Neuronal stem cell (in vitro differentiated cells): ENCODE measurements at regions not wholly inside any gene's neighbourhood (a gene's known extent, or its start where the extent isn't known, plus 50 kb on each side); places are given as distances from the start of the nearest gene placed in this dataset.
"Not testable (repeated sequence)": the region's sequence is repeated elsewhere in the genome, so short reads cannot be mapped to it uniquely, and the experiment has no call there.

ENCODE experiments used
- DNase-seq: peaks from one replicate; pipeline ENCODE4 v3.0.0-alpha.2; 2013; ENCODE audit warnings: low spot score
- H2AFZ ChIP-seq: one replicate; pipeline ENCODE4 v1.6.1; 2013; ENCODE audit warnings: mild to moderate bottlenecking, low read length, inconsistent platforms
- H2AK5ac ChIP-seq: 2 replicates; pipeline ENCODE4 v1.6.1; 2013; ENCODE audit warnings: low read depth, mild to moderate bottlenecking, inconsistent platforms, low read length, moderate library complexity, mixed read lengths
- H2BK120ac ChIP-seq: 2 replicates; pipeline ENCODE4 v1.6.1; 2013; ENCODE audit warnings: low read depth, mild to moderate bottlenecking, inconsistent platforms, low read length, moderate library complexity, mixed read lengths
- H2BK12ac ChIP-seq: one replicate; pipeline ENCODE4 v1.6.1; 2013; ENCODE audit warnings: low read length, inconsistent platforms
- H2BK15ac ChIP-seq: 2 replicates; pipeline ENCODE4 v1.6.1; 2013; ENCODE audit warnings: mild to moderate bottlenecking, low read length, inconsistent platforms, mixed read lengths
- H2BK5ac ChIP-seq: one replicate; pipeline ENCODE4 v1.6.1; 2013; ENCODE audit warnings: inconsistent platforms, mild to moderate bottlenecking, low read length, moderate library complexity
- H3K14ac ChIP-seq: one replicate; pipeline ENCODE4 v1.6.1; 2013; ENCODE audit warnings: low read length, inconsistent platforms
- H3K18ac ChIP-seq: 2 replicates; pipeline ENCODE4 v1.6.1; 2013; ENCODE audit warnings: low read length, inconsistent platforms
- H3K23ac ChIP-seq: 2 replicates; pipeline ENCODE4 v1.6.1; 2013; ENCODE audit warnings: low read depth, mild to moderate bottlenecking, mixed read lengths, low read length, inconsistent platforms; ENCODE audit not compliant: poor library complexity
- H3K27ac ChIP-seq: replicated peaks from 3 replicates; pipeline ENCODE4 v1.5.1; 2013; ENCODE audit warnings: low read length, inconsistent platforms
- H3K27me3 ChIP-seq, 3 experiments: 2 replicates each; pipeline ENCODE4 v1.6.1; 2013; ENCODE audit warnings: low read length in 3 of 3, mild to moderate bottlenecking in 2 of 3, inconsistent platforms in 1 of 3, low read depth in 1 of 3, mixed read lengths in 1 of 3, moderate library complexity in 1 of 3; ENCODE audit not compliant: control insufficient read depth in 3 of 3, insufficient read depth in 3 of 3
- H3K36me3 ChIP-seq, 2 donors: replicated peaks in 1 of 2; 2 replicates each; pipeline ENCODE4 v1.6.1; 2013; ENCODE audit warnings: low read length in 2 of 2; ENCODE audit not compliant: control insufficient read depth in 2 of 2, insufficient read depth in 2 of 2
- H3K4ac ChIP-seq: 2 replicates; pipeline ENCODE4 v1.6.1; 2013; ENCODE audit warnings: inconsistent platforms, mild to moderate bottlenecking, low read length, moderate library complexity
- H3K4me1 ChIP-seq, 2 donors: 1 replicate in 1 of 2; 2 replicates in 1 of 2; pipeline ENCODE4 v1.6.1; 2013; ENCODE audit warnings: low read length in 2 of 2, low read depth in 1 of 2; ENCODE audit not compliant: control insufficient read depth in 2 of 2, insufficient read depth in 1 of 2
- H3K4me2 ChIP-seq: one replicate; pipeline ENCODE4 v1.6.1; 2013; ENCODE audit warnings: mild to moderate bottlenecking, low read length, inconsistent platforms; ENCODE audit not compliant: insufficient read depth, poor library complexity, severe bottlenecking
- H3K4me3 ChIP-seq, 2 donors: 2 replicates each; pipeline ENCODE4 v1.5.1; 2013; ENCODE audit warnings: low read length in 2 of 2, mild to moderate bottlenecking in 2 of 2, inconsistent platforms in 1 of 2, moderate library complexity in 1 of 2
- H3K79me1 ChIP-seq: one replicate; pipeline ENCODE4 v1.6.1; 2013; ENCODE audit warnings: low read depth, mild to moderate bottlenecking, inconsistent platforms, low read length, moderate library complexity
- H3K9ac ChIP-seq: one replicate; pipeline ENCODE4 v1.6.1; 2013; ENCODE audit warnings: mild to moderate bottlenecking, low read depth, low read length, inconsistent platforms; ENCODE audit not compliant: poor library complexity
- H3K9me3 ChIP-seq, 2 donors: replicated peaks in 1 of 2; 2 replicates each; pipeline versions ENCODE3 to v1.6.1; 2013; ENCODE audit warnings: low read length in 2 of 2, mild to moderate bottlenecking in 2 of 2, inconsistent platforms in 1 of 2, low read depth in 1 of 2, mixed read lengths in 1 of 2, moderate library complexity in 1 of 2; ENCODE audit not compliant: control insufficient read depth in 2 of 2, insufficient read depth in 1 of 2
- H4K8ac ChIP-seq: one replicate; pipeline ENCODE4 v1.6.1; 2013; ENCODE audit warnings: low read depth, mild to moderate bottlenecking, inconsistent platforms, low read length, moderate library complexity
- H4K91ac ChIP-seq: one replicate; pipeline ENCODE4 v1.6.1; 2013; ENCODE audit warnings: low read length, low read depth, mild to moderate bottlenecking, inconsistent platforms; ENCODE audit not compliant: poor library complexity
- whole genome bisulfite sequencing, 2 donors: extraction: QIAGEN DNeasy Blood & Tissue Kit; methylation state at CpG; one replicate each; pipeline ENCODE4 v1.1.7; 2013; ENCODE audit warnings: missing lambda C conversion rate in 2 of 2, mixed read lengths in 1 of 2; ENCODE audit not compliant: insufficient read length in 2 of 2, insufficient replicate concordance in 1 of 2; ENCODE audit errors: extremely low coverage in 2 of 2; 5-methylcytosine and 5-hydroxymethylcytosine counted together

DNA sequence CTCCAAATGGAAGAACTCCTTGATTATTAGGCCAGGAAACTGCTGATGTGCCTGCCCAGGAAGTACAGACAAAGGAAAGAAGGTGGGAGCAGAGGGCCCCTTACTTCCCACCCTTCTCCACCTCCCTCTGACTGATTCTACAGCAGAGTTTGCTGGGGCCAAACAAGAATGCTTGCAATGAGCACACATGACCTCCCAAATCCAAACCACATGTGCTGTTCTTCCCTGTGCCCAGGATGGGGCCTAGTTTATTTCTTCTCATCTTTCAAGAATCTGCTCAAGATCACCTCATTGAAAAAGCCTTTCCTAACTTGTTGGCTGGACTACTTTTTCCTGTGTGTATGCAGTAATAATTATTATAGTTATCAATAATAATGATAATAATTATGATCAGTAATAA lies 286.1 kb downstream of the RAB38 start:
- no peak overlapping the region for H3K4me3 ChIP-seq
- no peaks in the 10 kb centered on the region for H3K36me3 ChIP-seq
- H2AFZ ChIP-seq: no peak overlapping the region
- no peak overlapping the region for H2BK120ac ChIP-seq
- H3K27me3 ChIP-seq: no peaks in the 10 kb centered on the region
- no peak overlapping the region for H2AK5ac ChIP-seq
- no peak overlapping the region for H3K14ac ChIP-seq
- no peak for DNase-seq
- no peak overlapping the region for H4K8ac ChIP-seq
- H4K91ac ChIP-seq: no peak overlapping the region
- no peak overlapping the region for H3K4ac ChIP-seq
- no peak overlapping the region for H3K27ac ChIP-seq
- H3K9ac ChIP-seq: no peak overlapping the region
- H2BK5ac ChIP-seq: no peak overlapping the region
- no peak overlapping the region for H2BK12ac ChIP-seq
- H2BK15ac ChIP-seq: no peak overlapping the region
- no peaks in the 10 kb centered on the region for H3K79me1 ChIP-seq
- H3K23ac ChIP-seq: no peak overlapping the region
- peaks cover 0 to 3% of the 10 kb centered on the region in 2 donors for H3K4me1 ChIP-seq
- no peak overlapping the region for H3K18ac ChIP-seq
- no peaks in the 10 kb centered on the region for H3K9me3 ChIP-seq
- H3K4me2 ChIP-seq: no peak overlapping the region

DNA sequence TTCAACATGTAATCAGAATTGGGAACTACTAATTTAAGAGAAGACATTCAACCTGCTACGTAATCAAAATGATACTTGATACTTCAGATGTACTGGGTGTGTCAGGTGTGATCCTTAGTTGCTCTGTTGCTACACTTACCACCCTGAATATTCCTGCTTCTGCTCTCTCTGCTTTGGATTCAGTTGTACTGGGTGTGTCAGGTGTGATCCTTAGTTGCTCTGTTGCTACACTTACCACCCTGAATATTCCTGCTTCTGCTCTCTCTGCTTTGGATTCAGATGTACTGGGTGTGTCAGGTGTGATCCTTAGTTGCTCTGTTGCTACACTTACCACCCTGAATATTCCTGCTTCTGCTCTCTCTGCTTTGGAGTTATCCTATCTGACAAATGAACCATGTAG lies 290.2 kb downstream of the RAB38 start:
- not testable (repeated sequence) for H2BK5ac ChIP-seq, H3K9me3 ChIP-seq, H3K18ac ChIP-seq, H3K4me1 ChIP-seq, H2AFZ ChIP-seq, H3K4me2 ChIP-seq, H3K4ac ChIP-seq, H2BK120ac ChIP-seq, H3K23ac ChIP-seq, H4K91ac ChIP-seq, H3K36me3 ChIP-seq, H2AK5ac ChIP-seq, H3K27ac ChIP-seq, H2BK12ac ChIP-seq, H3K79me1 ChIP-seq, DNase-seq, H3K14ac ChIP-seq, H4K8ac ChIP-seq, H3K9ac ChIP-seq, H3K4me3 ChIP-seq, H3K27me3 ChIP-seq, H2BK15ac ChIP-seq
- no CpG with 5 or more reads among the region's 1 CpG for WGBS, 2 donors

DNA sequence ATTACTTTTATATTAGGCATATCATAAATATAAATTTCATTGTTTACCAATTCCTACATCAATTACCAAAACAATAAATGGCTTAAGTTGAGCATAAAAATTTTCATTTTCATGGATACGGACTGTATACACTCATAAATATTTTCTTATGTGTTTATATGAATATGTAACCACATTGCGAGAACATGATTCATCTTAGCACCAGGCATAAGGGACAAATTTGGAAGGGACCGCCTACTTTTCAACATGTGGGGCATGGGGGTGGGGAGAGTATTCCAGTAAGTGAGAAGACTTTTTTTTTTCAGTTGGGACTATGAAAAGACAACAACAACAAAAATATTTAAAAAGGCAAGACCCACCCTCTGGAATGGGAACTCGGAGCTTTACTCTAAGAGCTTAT lies 296.1 kb downstream of the RAB38 start:
- H3K36me3 ChIP-seq: no peaks in the 10 kb centered on the region
- H3K4me3 ChIP-seq: no peak overlapping the region
- H3K27ac ChIP-seq: no peak overlapping the region
- no peaks in the 10 kb centered on the region for H3K9me3 ChIP-seq
- H2BK5ac ChIP-seq: no peak overlapping the region
- H2BK12ac ChIP-seq: no peak overlapping the region
- H3K4ac ChIP-seq: no peak overlapping the region
- H2AK5ac ChIP-seq: no peak overlapping the region
- no peak overlapping the region for H3K14ac ChIP-seq
- H3K23ac ChIP-seq: no peak overlapping the region
- no peak overlapping the region for H3K4me2 ChIP-seq
- H3K18ac ChIP-seq: no peak overlapping the region
- H3K79me1 ChIP-seq: no peaks in the 10 kb centered on the region
- no peak overlapping the region for H2AFZ ChIP-seq
- H4K91ac ChIP-seq: no peak overlapping the region
- H2BK15ac ChIP-seq: no peak overlapping the region
- DNase-seq: no peak
- no CpG with 5 or more reads among the region's 4 CpGs for WGBS, 2 donors
- H3K4me1 ChIP-seq: no peaks in the 10 kb centered on the region
- H2BK120ac ChIP-seq: no peak overlapping the region
- H3K27me3 ChIP-seq: no peaks in the 10 kb centered on the region
- no peak overlapping the region for H4K8ac ChIP-seq
- H3K9ac ChIP-seq: no peak overlapping the region

DNA sequence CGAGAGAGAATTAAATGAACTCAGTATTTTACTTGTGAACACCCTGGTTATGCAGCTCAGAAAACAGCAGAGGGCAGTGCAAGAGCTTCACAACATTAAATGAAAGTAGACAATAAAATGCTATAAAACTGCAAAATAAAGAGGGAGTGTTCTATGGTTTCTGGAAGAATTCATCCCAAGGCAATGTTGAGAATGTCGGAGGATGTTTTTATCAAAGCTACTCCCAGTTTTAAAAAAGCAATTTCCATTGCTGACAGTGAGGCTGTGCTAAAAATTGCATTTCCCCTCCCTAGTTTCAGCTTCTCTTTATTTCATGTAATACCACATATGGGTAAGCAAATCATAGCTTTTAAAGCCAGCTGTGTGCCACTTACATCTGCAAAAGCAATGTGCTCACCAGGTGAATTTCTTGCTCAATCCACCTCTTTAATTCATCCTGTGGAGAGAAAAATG lies 296.8 kb downstream of the RAB38 start:
- Histone ChIP-seq H2AK5ac (no peak overlapping the region), H3K9me3 (no peaks in the 10 kb centered on the region), H2BK120ac (no peak overlapping the region), H3K79me1 (no peaks in the 10 kb centered on the region), H2BK15ac (no peak overlapping the region), H4K8ac (no peak overlapping the region), H3K9ac (no peak overlapping the region), H3K4ac (no peak overlapping the region), H3K4me3 (no peak overlapping the region), H3K14ac (no peak overlapping the region), H3K27me3 (no peaks in the 10 kb centered on the region), H4K91ac (no peak overlapping the region), H3K4me2 (no peak overlapping the region), H2BK5ac (no peak overlapping the region), H3K36me3 (no peaks in the 10 kb centered on the region), H3K18ac (no peak overlapping the region), H2BK12ac (no peak overlapping the region), H3K4me1 (no peaks in the 10 kb centered on the region), H2AFZ (no peak overlapping the region), H3K23ac (no peak overlapping the region), H3K27ac (no peak overlapping the region)
- no CpG with 5 or more reads among the region's 2 CpGs for WGBS, 2 donors
- no peak for DNase-seq
